SHP77 treated with DMSO at 0.1 percent for 48 hours (cell line): ENCODE measurements at regions not wholly inside any gene's neighbourhood (a gene's known extent, or its start where the extent isn't known, plus 50 kb on each side); places are given as distances from the start of the nearest gene placed in this dataset.

Experiments
- DNase-seq: peaks from one replicate; lab custom pipeline; 2025; lab: John Stamatoyannopoulos, UW

DNA sequence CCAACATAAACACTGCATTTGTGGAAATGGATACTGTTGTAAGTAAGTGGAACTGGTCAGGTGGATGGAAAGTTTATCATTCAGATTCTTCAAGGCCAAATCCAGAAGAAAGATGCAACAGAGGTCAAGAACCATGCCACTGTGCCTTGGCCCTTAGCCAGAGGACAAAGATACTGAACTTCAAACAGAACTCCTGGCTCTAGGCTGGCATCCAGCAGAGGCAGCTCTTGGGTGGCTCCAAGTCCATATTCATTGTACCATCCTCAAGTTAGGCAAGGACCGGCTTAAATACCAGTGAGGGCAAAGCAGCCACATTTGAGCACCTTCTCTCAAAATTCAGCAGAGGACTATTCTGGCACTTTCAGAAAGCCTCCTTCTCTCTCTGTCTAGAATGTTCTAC is 53.2 kb downstream of the DNAAF9 start:
- no peak for DNase-seq

GRCh38 chr20:3353646-3354045 is 53.8 kb downstream of the DNAAF9 start:
- DNase-seq, result no peak

GRCh38 chr20:3352202-3352601 is 55.3 kb downstream of the DNAAF9 start:
- DNase-seq, result no peak

GRCh38 chr20:3350422-3350821 is 57.0 kb downstream of the DNAAF9 start:
- DNase-seq, result no peak

DNA sequence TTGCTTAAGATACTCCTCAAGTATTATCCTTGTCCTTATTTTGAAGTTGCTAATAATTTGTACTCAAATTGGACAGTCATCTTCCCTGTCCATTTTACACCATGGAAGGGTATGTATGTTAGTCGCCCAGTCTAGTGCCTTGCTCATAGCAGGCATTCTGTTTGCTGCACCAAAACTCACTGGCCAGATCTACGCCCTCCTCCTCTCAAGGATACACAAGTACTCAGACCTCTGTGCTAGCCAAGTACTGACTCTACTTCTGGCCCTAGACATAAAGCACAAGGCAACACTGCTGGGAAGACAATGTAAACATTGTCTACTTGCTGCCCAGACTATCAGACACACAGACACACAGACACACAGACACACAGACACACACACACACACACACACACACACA is 57.7 kb downstream of the DNAAF9 start:
- no peak for DNase-seq

GRCh38 chr20:3342766-3343165 is 64.7 kb downstream of the DNAAF9 start:
- no peak for DNase-seq

DNA sequence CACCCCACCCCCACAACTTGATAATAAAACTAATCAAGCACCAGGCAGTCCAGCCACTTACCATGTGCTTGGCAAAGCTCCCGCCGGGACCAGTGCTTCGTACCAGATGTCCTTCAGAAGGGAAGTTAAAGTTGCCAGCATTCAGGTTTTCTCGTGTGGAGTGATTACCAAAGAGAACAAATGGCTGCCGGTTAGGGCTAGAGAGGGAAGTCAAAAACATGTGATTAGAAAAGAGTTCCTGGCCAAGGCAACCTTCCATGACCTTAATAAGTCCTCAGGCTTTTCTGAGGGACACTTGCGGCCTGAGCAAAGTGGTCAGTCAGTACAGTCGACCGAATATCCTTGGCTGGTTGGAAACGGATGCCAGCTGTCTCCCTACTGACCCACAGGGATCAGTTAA is 67.0 kb downstream of the DNAAF9 start:
- no peak for DNase-seq

- DNase-seq, result no peak
These were observed 67.9 kb downstream of the DNAAF9 start for GRCh38 chr20:3339571-3339970.

GRCh38 chr20:3339076-3339475 is 68.4 kb downstream of the DNAAF9 start:
- no peak for DNase-seq

- DNase-seq, result no peak
These were observed 73.1 kb downstream of the DNAAF9 start for GRCh38 chr20:3334156-3334943.

DNA sequence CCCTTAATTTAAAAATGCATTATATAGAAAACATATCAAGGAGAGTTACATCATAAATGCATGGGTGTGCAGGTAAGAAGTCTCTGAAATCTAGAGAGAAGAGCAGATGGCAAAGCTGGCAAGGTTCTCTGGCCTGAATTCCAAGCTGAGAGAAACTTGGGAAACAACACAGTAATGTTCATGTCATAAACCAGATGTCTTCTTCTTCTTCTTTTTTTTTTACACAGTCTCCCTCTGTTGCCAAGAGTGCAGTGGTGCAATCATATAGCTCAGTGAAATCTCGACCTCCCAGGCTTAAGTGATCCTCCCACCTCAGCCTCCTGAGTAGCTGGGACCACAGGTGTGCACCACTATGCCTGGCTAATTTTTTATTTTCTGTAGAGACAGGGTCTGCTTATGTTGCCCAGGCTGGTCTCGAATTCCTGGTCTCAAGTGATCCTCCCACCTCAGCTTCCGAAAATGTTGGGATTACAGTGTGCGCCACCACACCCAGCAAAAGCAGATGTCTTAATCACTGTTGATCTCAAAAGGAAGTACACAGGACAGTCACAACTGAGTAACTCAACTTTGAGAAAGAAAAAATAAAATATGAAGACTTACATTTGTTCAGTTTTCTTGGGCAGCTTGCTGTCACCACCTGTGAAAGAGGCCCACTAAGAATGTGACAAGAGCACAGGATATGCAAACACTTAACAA is 77.3 kb downstream of the DNAAF9 start:
- no peak for DNase-seq

GRCh38 chr20:3328501-3328900 is 79.0 kb downstream of the DNAAF9 start:
- DNase-seq, result no peak

- DNase-seq, result no peak
These were observed 80.5 kb downstream of the DNAAF9 start for GRCh38 chr20:3326779-3327521.

DNA sequence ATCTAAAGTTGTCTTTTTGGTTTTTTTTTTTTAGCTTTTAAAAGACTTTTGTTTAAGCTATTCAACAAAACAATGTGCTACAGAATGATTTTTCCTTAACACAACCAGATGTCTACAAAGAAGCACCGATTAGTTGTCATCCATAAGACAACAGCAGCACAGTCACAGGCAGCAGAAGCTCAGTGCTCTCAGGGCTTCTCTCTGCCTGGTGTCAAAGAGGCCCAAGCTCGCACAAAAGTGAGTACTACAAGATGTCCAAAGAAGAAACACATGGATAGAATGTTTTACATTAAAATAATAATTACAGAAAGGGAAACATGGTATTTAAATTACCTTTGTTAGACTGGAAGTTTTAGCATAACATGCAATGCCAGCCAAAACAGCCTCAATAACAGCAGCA is 81.6 kb downstream of the DNAAF9 start:
- DNase-seq, result no peak

DNA sequence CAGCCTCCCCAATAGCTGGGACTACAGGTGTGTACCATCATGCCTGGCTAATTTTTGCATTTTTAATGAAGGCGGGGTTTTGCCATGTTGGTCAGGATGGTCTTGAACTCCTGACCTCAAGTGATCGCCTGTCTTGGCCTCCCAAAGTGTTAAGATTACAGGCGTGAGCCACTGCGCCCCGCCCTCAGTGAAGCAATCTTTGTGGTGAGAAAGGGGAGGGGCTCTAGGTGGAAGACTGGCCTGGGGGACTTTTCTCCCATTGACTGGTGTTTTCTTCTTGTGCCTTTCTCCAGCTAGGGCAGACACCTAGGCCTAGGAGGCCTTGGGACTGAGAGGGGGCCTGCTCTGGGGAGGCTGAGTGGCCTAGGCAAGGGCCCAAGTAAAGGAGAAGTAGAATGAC is 84.1 kb downstream of the DNAAF9 start:
- DNase-seq, result no peak

DNA sequence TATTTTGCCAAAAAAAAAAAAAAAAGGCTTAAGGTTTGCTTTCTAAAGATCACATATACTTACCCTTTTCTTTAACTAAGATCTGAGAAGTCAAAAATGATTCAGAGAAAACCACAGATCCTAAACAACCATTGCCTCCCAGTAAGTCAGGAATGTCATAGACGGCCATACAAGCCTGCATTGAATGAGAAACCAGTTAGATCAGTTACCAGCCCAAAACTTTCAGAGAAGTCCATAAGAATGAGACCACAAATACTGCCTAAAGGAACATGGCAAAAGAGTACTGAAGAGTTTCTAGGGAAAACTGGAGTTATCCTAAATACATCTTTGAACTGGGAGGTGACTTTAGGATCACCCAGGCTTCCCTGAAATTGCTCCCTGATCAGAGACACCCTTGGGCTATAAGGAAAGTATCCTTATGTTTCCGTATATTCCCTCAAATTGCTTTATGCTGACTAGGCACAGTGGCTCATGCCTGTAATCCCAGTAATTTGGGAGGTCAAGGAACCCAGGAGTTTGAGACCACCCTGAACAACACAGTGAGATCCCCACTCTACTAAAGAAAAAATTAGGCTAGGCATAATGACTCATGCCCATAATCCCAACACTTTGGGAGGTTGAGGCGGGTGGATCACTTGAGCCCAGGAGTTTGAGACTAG is 79.4 kb upstream of the SLC4A11 start:
- DNase-seq, result no peak

GRCh38 chr20:3316136-3316535 is 77.1 kb upstream of the SLC4A11 start:
- DNase-seq, result no peak

GRCh38 chr20:3315136-3315535 is 76.1 kb upstream of the SLC4A11 start:
- no peak for DNase-seq

DNA sequence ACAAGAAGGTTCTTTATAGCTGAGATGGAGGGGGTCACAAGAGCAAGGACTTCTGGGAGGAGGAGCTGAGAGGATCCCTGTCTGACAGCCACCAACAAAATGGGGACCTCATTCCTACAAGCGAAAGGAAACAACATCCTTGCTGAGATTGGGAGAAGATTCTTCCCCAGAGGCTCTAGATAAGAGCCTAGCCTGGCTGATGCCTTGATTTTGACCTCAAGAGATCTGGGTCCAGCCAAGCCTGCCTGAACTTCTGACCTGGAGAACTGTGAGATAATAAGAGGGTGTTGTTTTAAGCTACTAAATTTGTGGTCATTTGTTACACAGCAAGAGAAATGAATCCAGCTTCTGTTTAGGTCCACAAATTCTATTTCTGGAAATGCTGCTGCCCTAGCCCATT is 75.4 kb upstream of the SLC4A11 start:
- no peak for DNase-seq

DNA sequence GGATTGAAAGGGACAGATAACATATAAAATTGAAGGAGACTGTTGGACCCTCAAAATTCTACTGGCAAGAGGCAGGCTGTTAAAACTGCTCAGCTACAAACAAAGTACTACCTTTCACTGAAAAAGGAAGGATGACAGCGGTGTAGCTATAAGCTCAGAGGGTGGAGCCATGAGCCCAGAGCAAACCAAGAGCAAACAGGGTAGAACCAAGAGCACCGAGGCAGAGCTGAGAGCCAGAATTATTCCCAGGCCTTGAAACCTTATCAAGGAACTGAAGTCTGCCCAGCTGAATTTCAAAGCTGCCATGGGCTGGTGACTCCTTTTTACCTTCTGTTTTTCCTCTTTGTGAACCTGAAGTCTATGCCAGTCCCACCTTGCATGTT is 74.7 kb upstream of the SLC4A11 start:
- peak; percentile 14 for DNase-seq

DNA sequence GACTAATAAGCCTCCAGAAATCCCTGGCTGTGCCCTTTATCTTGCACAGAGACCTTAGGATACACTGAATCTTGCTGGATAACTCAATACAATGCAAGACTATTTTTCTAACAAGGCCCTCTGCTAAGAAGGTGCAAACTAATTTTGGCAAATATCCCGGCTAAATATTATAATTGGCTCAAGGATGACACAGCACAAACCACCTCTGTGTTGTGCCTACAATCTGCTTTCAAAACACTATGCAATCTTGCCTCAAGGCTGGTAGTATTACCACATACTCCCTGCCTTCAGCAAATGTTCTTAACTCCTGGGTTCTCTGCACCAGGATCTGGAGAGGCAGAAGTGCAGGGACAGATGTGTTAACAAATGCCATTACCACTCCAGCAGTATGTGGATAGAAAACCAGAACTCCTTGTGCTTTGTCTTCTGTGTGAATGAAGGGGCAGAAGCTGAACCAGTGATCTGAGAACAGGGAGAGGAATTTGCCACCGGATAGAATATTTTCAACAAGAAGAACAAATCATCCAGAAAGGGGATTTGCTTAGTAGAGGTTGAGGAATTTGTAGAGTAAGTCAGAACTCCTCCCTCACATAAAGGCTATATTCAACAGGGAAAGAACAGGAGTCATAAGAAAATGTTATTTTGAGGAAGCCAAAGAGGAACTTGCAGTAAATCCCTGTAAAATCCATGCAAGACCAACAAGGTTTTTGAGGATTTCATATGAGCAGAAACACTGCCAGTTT is 74.1 kb upstream of the SLC4A11 start:
- no peak for DNase-seq

DNA sequence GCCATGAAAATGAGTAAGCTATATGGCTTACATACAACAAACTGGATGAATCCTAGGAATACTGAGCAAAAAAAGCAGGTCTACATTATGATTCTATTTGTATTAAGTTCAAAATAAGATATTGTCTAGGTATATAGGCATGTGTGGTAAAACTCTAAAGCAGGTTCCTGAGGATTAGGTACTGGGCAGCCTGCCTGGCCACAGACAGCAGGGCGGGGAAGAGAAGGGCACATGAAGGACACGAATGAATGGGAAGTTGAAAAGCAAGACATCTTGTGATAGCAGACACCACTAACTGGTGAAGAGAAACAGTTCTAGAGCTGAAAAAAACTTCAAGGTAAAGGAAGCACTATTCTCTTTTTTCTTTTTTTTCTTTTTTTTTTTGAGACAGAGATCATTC is 72.6 kb upstream of the SLC4A11 start:
- no peak for DNase-seq
